ENCODE measurements at regions not wholly inside any gene's neighbourhood (a gene's known extent, or its start where the extent isn't known, plus 50 kb on each side); places are given as distances from the start of the nearest gene placed in this dataset.

GRCh38 chr2:67241453-67241852 lies 155.7 kb upstream of the ETAA1 start:
- H3K27ac ChIP-seq (ENCODE audit: insufficient read length, low read depth, low read length), result no peak overlapping the region
- no CpG with 5 or more reads among the region's 1 CpG for WGBS (ENCODE audit: extremely low coverage, insufficient read length, low lambda C conversion rate)
- no peak overlapping the region for H4K91ac ChIP-seq (ENCODE audit: insufficient read length, low read depth, low read length)
- no peaks in the 10 kb centered on the region for H3K79me1 ChIP-seq (ENCODE audit: insufficient read depth, low read depth, low read length, poor library complexity, severe bottlenecking)
- no peak overlapping the region for H2BK12ac ChIP-seq (ENCODE audit: insufficient read length, low read depth, low read length)
- Mint-ChIP-seq H3K27me3 (ENCODE audit: low read depth) (no peaks in the 10 kb centered on the region), H3K27ac (no peak overlapping the region), H3K9me3 (no peaks in the 10 kb centered on the region), H3K4me1 (peaks cover 0 to 3% of the 10 kb centered on the region in 2 experiments; a peak in 1 of 4 replicates), H3K36me3 (ENCODE audit: insufficient read depth in 1 of 3, low read depth in 3 of 3) (no peaks in the 10 kb centered on the region), H3K4me3 (no peak overlapping the region)
- no peak overlapping the region for H2BK20ac ChIP-seq (ENCODE audit: low read depth, low read length, poor library complexity, severe bottlenecking)
- H3K18ac ChIP-seq (ENCODE audit: insufficient read length, low read depth, low read length), result no peak overlapping the region
- H4K5ac ChIP-seq (ENCODE audit: insufficient read length, low read depth, low read length), result no peak overlapping the region
- no peak for DNase-seq
- H3K9ac ChIP-seq (ENCODE audit: extremely low read depth, insufficient read length, low read length), result no peak overlapping the region
- H3K56ac ChIP-seq (ENCODE audit: insufficient read length, low read depth, low read length), result no peak overlapping the region
- no peak overlapping the region for H3K14ac ChIP-seq (ENCODE audit: insufficient read depth, low read length)
- no peak overlapping the region for H2BK5ac ChIP-seq (ENCODE audit: insufficient read length, low read length)
- no peak overlapping the region for H3K23ac ChIP-seq (ENCODE audit: insufficient read length, low read depth, low read length)
- no peak overlapping the region for H2AK5ac ChIP-seq (ENCODE audit: insufficient read length, low read length)
- no peak for TF ChIP-seq CTCF (conservative IDR thresholded peaks at IDR 0.05)
- H3K4me2 ChIP-seq (ENCODE audit: insufficient read depth, insufficient read length, low read length), result no peak overlapping the region
- no peaks in the 10 kb centered on the region for H4K20me1 ChIP-seq (ENCODE audit: control insufficient read depth, insufficient read depth, insufficient read length)
- no peak overlapping the region for H3K4ac ChIP-seq (ENCODE audit: low read depth, low read length)
- H3K27me3 ChIP-seq (ENCODE audit: insufficient read depth, low read length), result no peaks in the 10 kb centered on the region
- no peak overlapping the region for H3T11ph ChIP-seq (ENCODE audit: low read length)
- H2BK120ac ChIP-seq (ENCODE audit: low read depth, low read length, poor library complexity, severe bottlenecking), result no peak overlapping the region
- H3K23me2 ChIP-seq (ENCODE audit: insufficient read length, low read depth, low read length, poor library complexity, severe bottlenecking), result no peaks in the 10 kb centered on the region
- H2AFZ ChIP-seq (ENCODE audit: low read length), result no peak overlapping the region
- no peak overlapping the region for H2BK15ac ChIP-seq (ENCODE audit: low read depth, low read length)
- no peaks in the 10 kb centered on the region for H3K79me2 ChIP-seq (ENCODE audit: insufficient read depth, low read length)
- H4K8ac ChIP-seq (replicated peaks; ENCODE audit: insufficient read length, low read depth, low read length), result no peak overlapping the region
- H3K4me1 ChIP-seq (ENCODE audit: insufficient read depth, low read length), result no peaks in the 10 kb centered on the region
- H3K9me3 ChIP-seq (ENCODE audit: control insufficient read depth, low read depth, low read length), result no peaks in the 10 kb centered on the region

All from H9 (cell line).